Duodenal mucosa (tissue), 2 donors: ENCODE measurements at regions not wholly inside any gene's neighbourhood (a gene's known extent, or its start where the extent isn't known, plus 50 kb on each side); places are given as distances from the start of the nearest gene placed in this dataset.
"Not testable (repeated sequence)": the region's sequence is repeated elsewhere in the genome, so short reads cannot be mapped to it uniquely, and the experiment has no call there.

Experiments
- H3K27ac ChIP-seq: one replicate; pipeline ENCODE4 v1.7.0; 2013; ENCODE audit warnings: low read depth, low read length
- H3K27me3 ChIP-seq, 2 donors: one replicate each; pipeline ENCODE4 v1.7.0; 2013; ENCODE audit warnings: low read length in 2 of 2, control low read depth in 1 of 2; ENCODE audit not compliant: insufficient read depth in 2 of 2, control insufficient read depth in 1 of 2
- H3K36me3 ChIP-seq, 2 donors: one replicate each; pipeline ENCODE4 v1.7.0; 2013; ENCODE audit warnings: low read length in 2 of 2, control low read depth in 1 of 2; ENCODE audit not compliant: insufficient read depth in 2 of 2, control insufficient read depth in 1 of 2
- H3K4me1 ChIP-seq, 2 donors: one replicate each; pipeline ENCODE4 v1.7.0; 2013; ENCODE audit warnings: low read length in 2 of 2, control low read depth in 1 of 2; ENCODE audit not compliant: insufficient read depth in 2 of 2, control insufficient read depth in 1 of 2
- H3K4me3 ChIP-seq, 2 donors: one replicate each; pipeline ENCODE4 v1.7.0; 2013; ENCODE audit warnings: low read length in 2 of 2, low read depth in 1 of 2
- H3K9ac ChIP-seq, 2 donors: one replicate each; pipeline ENCODE4 v1.7.0; 2013; ENCODE audit warnings: low read length in 2 of 2, low read depth in 1 of 2
- H3K9me3 ChIP-seq, 2 donors: one replicate each; pipeline ENCODE4 v1.7.0; 2013; ENCODE audit warnings: low read length in 2 of 2, control low read depth in 1 of 2; ENCODE audit not compliant: control insufficient read depth in 1 of 2

DNA sequence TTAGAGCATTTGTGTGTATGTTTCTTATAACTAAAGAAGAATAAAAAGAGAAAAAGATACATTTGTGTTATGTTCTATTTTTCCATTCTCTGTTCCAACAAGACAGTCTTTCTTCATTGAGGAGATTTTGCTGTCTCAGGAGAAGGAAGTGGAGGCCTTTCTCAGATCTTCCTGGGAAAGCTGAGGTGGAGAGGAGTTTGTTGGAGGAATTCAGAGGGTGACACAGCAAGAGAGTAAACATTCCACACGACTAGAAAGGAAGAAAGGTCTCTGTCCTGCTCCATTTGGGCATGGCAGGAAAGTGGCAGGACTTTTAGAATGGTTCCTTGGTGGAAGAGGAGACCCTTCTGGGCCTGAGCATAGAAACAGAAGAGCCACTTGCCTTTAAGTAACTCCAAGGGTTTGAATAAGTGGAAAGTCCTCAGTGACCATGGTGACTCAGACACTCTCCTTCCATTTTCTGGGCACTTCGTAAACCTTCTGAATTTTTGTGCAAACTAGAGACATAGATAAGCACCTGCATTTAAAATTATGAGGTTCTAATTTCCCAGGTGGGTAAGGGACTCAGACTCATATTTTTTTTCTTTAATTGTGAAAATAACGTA lies 52.3 kb upstream of the COL5A2 start:
- no peaks in the 10 kb centered on the region for H3K36me3 ChIP-seq
- no peaks in the 10 kb centered on the region for H3K27me3 ChIP-seq
- no peak overlapping the region for H3K9ac ChIP-seq
- no peaks in the 10 kb centered on the region for H3K9me3 ChIP-seq
- H3K27ac ChIP-seq = no peak overlapping the region
- no peaks in the 10 kb centered on the region for H3K4me1 ChIP-seq
- no peak overlapping the region for H3K4me3 ChIP-seq

DNA sequence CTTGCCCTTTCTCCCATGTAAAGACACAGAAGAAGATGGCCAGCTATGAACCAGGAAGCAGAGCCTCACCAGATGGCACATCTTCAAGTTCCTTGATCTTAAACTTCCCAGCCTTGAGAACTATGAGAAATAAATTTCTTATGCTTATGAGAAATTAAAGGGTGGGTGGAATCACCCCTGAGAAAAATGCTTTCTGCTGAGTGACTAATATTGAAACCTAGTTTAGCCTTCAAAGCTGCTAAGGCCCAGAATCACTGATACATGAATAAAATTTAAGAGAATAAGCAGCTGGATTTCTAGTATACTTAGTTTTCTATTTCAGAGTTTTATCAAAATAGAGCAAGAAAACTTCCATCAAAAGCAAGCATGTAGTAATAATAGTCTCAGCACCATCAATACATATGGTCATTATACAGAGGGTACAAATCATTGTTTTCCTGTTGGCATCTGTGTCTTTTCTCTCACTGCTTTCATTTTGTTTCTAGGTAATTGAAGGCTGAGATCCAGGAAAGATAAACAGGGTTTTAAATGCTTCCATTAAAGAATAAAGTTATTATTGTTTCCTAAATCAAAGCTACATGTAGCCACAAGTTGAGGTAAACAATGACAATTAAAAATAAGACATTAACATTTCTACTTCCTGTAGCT lies 53.3 kb upstream of the COL5A2 start:
- H3K4me3 ChIP-seq = no peak overlapping the region
- H3K9me3 ChIP-seq = no peaks in the 10 kb centered on the region
- no peak overlapping the region for H3K27ac ChIP-seq
- H3K36me3 ChIP-seq = no peaks in the 10 kb centered on the region
- H3K27me3 ChIP-seq = no peaks in the 10 kb centered on the region
- H3K9ac ChIP-seq = no peak overlapping the region
- H3K4me1 ChIP-seq = no peaks in the 10 kb centered on the region

DNA sequence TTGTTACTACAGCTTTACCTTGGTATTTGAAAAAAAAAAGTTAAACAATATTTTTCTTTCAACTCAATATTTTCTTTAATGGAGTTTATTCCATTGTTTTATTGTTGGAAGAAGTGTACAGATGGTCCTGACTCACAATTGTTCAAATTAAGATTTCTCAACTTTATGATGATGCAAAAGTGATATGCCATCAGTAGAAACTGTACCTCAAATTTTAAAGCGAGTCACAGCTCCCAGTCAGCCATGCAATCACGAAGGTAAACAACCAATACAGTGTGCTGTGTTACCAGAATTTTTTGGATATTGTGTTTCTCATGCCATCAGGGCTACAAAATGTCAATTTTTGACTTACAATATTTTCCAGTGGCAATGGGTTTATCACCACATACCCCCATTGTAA lies 54.0 kb upstream of the COL5A2 start:
- H3K36me3 ChIP-seq = no peaks in the 10 kb centered on the region
- no peaks in the 10 kb centered on the region for H3K4me1 ChIP-seq
- no peak overlapping the region for H3K27ac ChIP-seq
- H3K9ac ChIP-seq = no peak overlapping the region
- H3K27me3 ChIP-seq = no peaks in the 10 kb centered on the region
- no peaks in the 10 kb centered on the region for H3K9me3 ChIP-seq
- no peak overlapping the region for H3K4me3 ChIP-seq

- H3K9me3 ChIP-seq = no peaks in the 10 kb centered on the region
- no peak overlapping the region for H3K27ac ChIP-seq
- no peaks in the 10 kb centered on the region for H3K4me1 ChIP-seq
- H3K9ac ChIP-seq = no peak overlapping the region
- no peaks in the 10 kb centered on the region for H3K27me3 ChIP-seq
- no peak overlapping the region for H3K4me3 ChIP-seq
- no peaks in the 10 kb centered on the region for H3K36me3 ChIP-seq
Measured at GRCh38 chr2:189234991-189235390, 55.4 kb upstream of the COL5A2 start.

DNA sequence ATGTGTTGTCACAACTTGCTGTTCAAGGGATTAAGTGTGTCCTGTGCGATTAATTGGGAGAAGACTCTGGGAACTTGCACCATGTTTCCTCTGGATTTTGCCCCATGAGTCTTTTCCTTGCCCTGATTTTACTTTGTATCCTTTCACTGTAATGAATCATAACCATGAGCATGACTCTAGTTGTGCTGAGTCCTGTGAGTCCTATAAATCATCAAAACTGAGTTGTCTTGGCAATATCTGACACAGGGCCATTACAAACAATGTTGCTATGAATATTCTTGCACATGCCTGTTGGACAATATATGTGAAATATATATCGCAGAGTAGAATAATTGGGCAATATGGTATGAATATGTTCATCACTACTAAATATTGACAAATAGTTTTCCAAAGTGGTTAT lies 56.5 kb upstream of the COL5A2 start:
- Histone ChIP-seq H3K27ac (no peak overlapping the region), H3K4me1 (no peaks in the 10 kb centered on the region), H3K27me3 (no peaks in the 10 kb centered on the region), H3K9me3 (no peaks in the 10 kb centered on the region), H3K9ac (no peak overlapping the region), H3K36me3 (no peaks in the 10 kb centered on the region), H3K4me3 (no peak overlapping the region)

GRCh38 chr2:189238903-189239302 lies 59.3 kb upstream of the COL5A2 start:
- Histone ChIP-seq H3K36me3 (no peaks in the 10 kb centered on the region), H3K9ac (no peak overlapping the region), H3K4me3 (no peak overlapping the region), H3K9me3 (no peaks in the 10 kb centered on the region), H3K4me1 (no peaks in the 10 kb centered on the region), H3K27ac (no peak overlapping the region), H3K27me3 (no peaks in the 10 kb centered on the region)

DNA sequence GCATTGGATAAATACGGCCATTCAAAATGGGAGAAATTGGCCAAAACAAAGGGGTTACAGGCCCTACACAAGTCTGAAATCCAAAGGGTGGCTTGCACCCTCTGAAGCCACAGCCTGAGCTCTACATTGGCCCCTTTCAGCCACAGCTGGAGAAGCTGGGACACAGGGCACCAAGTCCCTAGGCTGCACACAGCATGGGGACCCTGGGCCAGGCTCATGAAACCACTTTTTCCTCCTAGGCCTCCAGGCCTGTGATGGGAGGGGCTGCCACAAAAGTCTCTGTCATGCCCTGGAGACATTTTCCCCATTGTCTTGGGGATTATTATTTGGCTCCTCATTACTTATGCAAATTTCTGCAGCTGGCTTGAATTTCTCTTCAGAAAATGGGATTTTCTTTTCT lies 64.3 kb upstream of the COL5A2 start:
- H3K27me3 ChIP-seq, H3K27ac ChIP-seq, H3K9me3 ChIP-seq, H3K4me1 ChIP-seq, H3K36me3 ChIP-seq, H3K9ac ChIP-seq, H3K4me3 ChIP-seq: not testable (repeated sequence)

DNA sequence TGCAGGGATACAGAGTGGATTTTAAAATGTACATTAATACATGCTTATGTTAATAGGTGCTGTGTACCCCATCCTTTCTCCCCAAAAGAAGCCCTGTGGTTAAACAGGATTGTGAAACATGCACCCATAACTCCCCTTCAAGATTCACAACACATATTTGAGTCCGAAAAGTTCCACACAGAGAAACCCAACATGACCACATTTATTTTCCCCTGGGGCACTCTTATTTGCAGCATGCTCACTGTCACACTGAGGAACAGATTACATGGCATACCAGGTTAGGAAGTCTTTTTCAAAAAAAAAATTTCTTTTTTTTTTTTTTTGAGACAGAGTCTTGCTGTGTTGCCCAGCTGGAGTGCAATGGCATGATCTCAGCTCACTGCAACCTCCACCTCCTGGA lies 67.7 kb upstream of the COL5A2 start:
- Histone ChIP-seq H3K9ac (no peak overlapping the region), H3K36me3 (no peaks in the 10 kb centered on the region), H3K27me3 (no peaks in the 10 kb centered on the region), H3K4me1 (no peaks in the 10 kb centered on the region), H3K4me3 (no peak overlapping the region), H3K9me3 (no peaks in the 10 kb centered on the region), H3K27ac (no peak overlapping the region)

DNA sequence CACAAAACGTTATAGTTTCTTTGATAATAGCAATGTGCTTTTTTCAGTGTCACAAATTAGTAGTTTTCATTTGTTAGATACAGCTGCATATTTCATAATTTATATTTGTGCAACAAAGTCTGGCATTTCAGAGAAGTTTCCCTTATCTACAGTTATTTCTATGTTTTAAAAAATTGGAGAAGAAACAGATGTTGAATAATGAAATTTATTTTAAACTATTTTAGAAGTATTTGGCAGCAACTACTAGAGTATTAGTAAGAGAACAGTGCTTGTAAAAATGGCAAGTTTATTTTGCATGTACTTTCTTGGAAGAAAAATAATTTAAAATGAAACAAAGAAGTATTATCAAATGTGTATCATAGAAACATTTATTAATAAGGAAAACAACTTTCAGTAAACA lies 68.6 kb upstream of the COL5A2 start:
- H3K4me3 ChIP-seq = no peak overlapping the region
- H3K27ac ChIP-seq = no peak overlapping the region
- no peaks in the 10 kb centered on the region for H3K27me3 ChIP-seq
- no peak overlapping the region for H3K9ac ChIP-seq
- no peaks in the 10 kb centered on the region for H3K9me3 ChIP-seq
- H3K36me3 ChIP-seq = no peaks in the 10 kb centered on the region
- H3K4me1 ChIP-seq = no peaks in the 10 kb centered on the region

DNA sequence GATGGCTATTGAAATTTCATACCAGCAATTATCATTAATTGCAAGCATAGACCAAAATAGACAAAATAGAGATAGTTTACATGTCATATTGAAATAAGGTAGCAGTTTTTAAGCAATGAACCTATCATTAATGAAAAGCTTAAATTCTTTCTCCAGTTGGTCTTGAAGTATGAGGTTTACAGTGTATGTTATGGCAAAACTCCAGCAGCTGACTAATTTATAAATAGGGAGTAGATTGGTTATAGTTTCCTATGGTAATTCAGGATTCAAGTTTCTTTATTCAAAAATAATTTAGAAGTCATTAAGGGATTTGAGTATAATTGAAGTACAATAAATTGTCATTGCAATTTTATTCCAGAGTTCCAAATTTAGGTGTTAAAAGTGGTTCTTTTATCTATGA lies 69.6 kb upstream of the COL5A2 start:
- no peak overlapping the region for H3K27ac ChIP-seq
- H3K36me3 ChIP-seq = no peaks in the 10 kb centered on the region
- H3K9ac ChIP-seq = no peak overlapping the region
- no peaks in the 10 kb centered on the region for H3K27me3 ChIP-seq
- no peak overlapping the region for H3K4me3 ChIP-seq
- no peaks in the 10 kb centered on the region for H3K9me3 ChIP-seq
- no peaks in the 10 kb centered on the region for H3K4me1 ChIP-seq
